Aorta (tissue), 5 donors: ENCODE measurements at regions not wholly inside any gene's neighbourhood (a gene's known extent, or its start where the extent isn't known, plus 50 kb on each side); places are given as distances from the start of the nearest gene placed in this dataset.

Source experiments
- ATAC-seq: fragments of 200-7000 bp; cut with Tn5 transposase; one replicate; pipeline ENCODE4 v1.9.1; 2022; ENCODE audit warnings: moderate library complexity; ENCODE audit not compliant: low FRiP score
- DNase-seq, 2 donors: peaks; one replicate each; pipeline ENCODE4 v3.0.0-alpha.2; 2020
- H3K27ac ChIP-seq, 2 donors: one replicate each; pipeline ENCODE4 v1.5.1; 2013; ENCODE audit warnings: low read length in 2 of 2, mild to moderate bottlenecking in 2 of 2, moderate library complexity in 2 of 2, control low read depth in 1 of 2, inconsistent platforms in 1 of 2, low read depth in 1 of 2
- H3K27me3 ChIP-seq, 2 donors: one replicate each; pipeline ENCODE4 v1.6.1; 2013; ENCODE audit warnings: control low read depth in 1 of 2, low read length in 1 of 2, mild to moderate bottlenecking in 1 of 2, moderate library complexity in 1 of 2; ENCODE audit not compliant: insufficient read depth in 2 of 2, control insufficient read depth in 1 of 2
- H3K36me3 ChIP-seq, 2 donors: one replicate each; pipeline ENCODE4 v1.6.1; 2013; ENCODE audit warnings: control low read depth in 1 of 2, low read length in 1 of 2, mild to moderate bottlenecking in 1 of 2; ENCODE audit not compliant: insufficient read depth in 2 of 2, control insufficient read depth in 1 of 2
- H3K4me1 ChIP-seq, 2 donors: one replicate each; pipeline ENCODE4 v1.6.1; 2013; ENCODE audit warnings: low read length in 2 of 2, control low read depth in 1 of 2, mild to moderate bottlenecking in 1 of 2, moderate library complexity in 1 of 2; ENCODE audit not compliant: insufficient read depth in 2 of 2, control insufficient read depth in 1 of 2
- H3K4me3 ChIP-seq, 2 donors: one replicate each; pipeline ENCODE4 v1.5.1; 2013; ENCODE audit warnings: low read length in 2 of 2, control low read depth in 1 of 2, mild to moderate bottlenecking in 1 of 2
- H3K9me3 ChIP-seq: one replicate; pipeline ENCODE4 v1.6.1; 2013; ENCODE audit warnings: mild to moderate bottlenecking, low read length; ENCODE audit not compliant: control insufficient read depth
- WGBS, 2 donors: extraction: QIAGEN DNeasy Blood & Tissue Kit; methylation state at CpG; one replicate each; pipeline ENCODE4 v1.1.7; 2013; 5-methylcytosine and 5-hydroxymethylcytosine counted together
- intact Hi-C, 2 donors: fragments of 100-400 bp; cut with DNase I; formaldehyde crosslinking; loops; one replicate each; pipeline versions ENCODE4 v1.14.2 to v1.15.0; 2022
- donor health status: healthy with polysubstance abuse.
- donor health status: Bipolar disorder and iron deficiency.
- donor health status: DM: no; HTN: no; CAD: no.
- donor health status: DM: no; HTN: no; CAD: no.
- donor health status: DM: yes; HTN: yes; CAD: no.

- Histone ChIP-seq H3K4me3 (no peak overlapping the region), H3K27me3 (no peaks in the 10 kb centered on the region), H3K4me1 (no peaks in the 10 kb centered on the region), H3K9me3 (no peaks in the 10 kb centered on the region), H3K36me3 (no peaks in the 10 kb centered on the region), H3K27ac (no peak overlapping the region)
- WGBS, 2 donors = 43 to 50% methylated on average over 4 of the region's 4 CpGs
- ATAC-seq (no peak), DNase-seq (no peak)
- intact Hi-C loops = no loop called here
Observed at GRCh38 chr9:22893196-22893843, 446.7 kb downstream of the DMRTA1 start.

- Histone ChIP-seq H3K9me3 (no peaks in the 10 kb centered on the region), H3K27me3 (no peaks in the 10 kb centered on the region), H3K27ac (no peak overlapping the region), H3K4me1 (no peaks in the 10 kb centered on the region), H3K36me3 (no peaks in the 10 kb centered on the region), H3K4me3 (no peak overlapping the region)
- ATAC-seq (no peak), DNase-seq (no peak)
- WGBS, 2 donors = 54 to 57% methylated on average over 4 of the region's 4 CpGs
- intact Hi-C loops = no loop called here
Observed at GRCh38 chr9:22898591-22898990, 452.0 kb downstream of the DMRTA1 start.

GRCh38 chr9:22911632-22912031 is 465.0 kb downstream of the DMRTA1 start:
- ATAC-seq (no peak), DNase-seq (no peak)
- Histone ChIP-seq H3K4me1 (no peaks in the 10 kb centered on the region), H3K9me3 (no peaks in the 10 kb centered on the region), H3K27me3 (no peaks in the 10 kb centered on the region), H3K4me3 (no peak overlapping the region), H3K36me3 (no peaks in the 10 kb centered on the region), H3K27ac (no peak overlapping the region)
- WGBS, 2 donors = 65 to 85% methylated on average over 1 of the region's 1 CpG
- intact Hi-C loops = no loop called here

- intact Hi-C loops = no loop called here
- H3K36me3 ChIP-seq = no peaks in the 10 kb centered on the region
- DNase-seq = no peak
- no peak overlapping the region for H3K27ac ChIP-seq
- H3K27me3 ChIP-seq = no peaks in the 10 kb centered on the region
- 57% methylated on average over 4 of the region's 4 CpGs for WGBS, 2 donors
- H3K9me3 ChIP-seq = no peaks in the 10 kb centered on the region
- no peaks in the 10 kb centered on the region for H3K4me1 ChIP-seq
- no peak for ATAC-seq
- no peak overlapping the region for H3K4me3 ChIP-seq
Observed at GRCh38 chr9:22913026-22913425, 466.4 kb downstream of the DMRTA1 start.

GRCh38 chr9:22913518-22913917 is 466.9 kb downstream of the DMRTA1 start:
- WGBS, 2 donors = 58 to 72% methylated on average over 4 of the region's 4 CpGs
- DNase-seq = no peak
- H3K9me3 ChIP-seq = no peaks in the 10 kb centered on the region
- H3K36me3 ChIP-seq = no peaks in the 10 kb centered on the region
- no peak overlapping the region for H3K27ac ChIP-seq
- H3K4me3 ChIP-seq = no peak overlapping the region
- ATAC-seq = no peak
- intact Hi-C loops = no loop called here
- no peaks in the 10 kb centered on the region for H3K4me1 ChIP-seq
- no peaks in the 10 kb centered on the region for H3K27me3 ChIP-seq

- Histone ChIP-seq H3K4me1 (no peaks in the 10 kb centered on the region), H3K27me3 (no peaks in the 10 kb centered on the region), H3K4me3 (no peak overlapping the region), H3K36me3 (no peaks in the 10 kb centered on the region), H3K27ac (no peak overlapping the region), H3K9me3 (no peaks in the 10 kb centered on the region)
- 71 to 79% methylated on average over 2 of the region's 2 CpGs for WGBS, 2 donors
- no peak for ATAC-seq
- intact Hi-C loops = no loop called here
- DNase-seq = no peak
Observed at GRCh38 chr9:22916148-22916547, 469.5 kb downstream of the DMRTA1 start.

GRCh38 chr9:22919423-22919822 is 472.8 kb downstream of the DMRTA1 start:
- Histone ChIP-seq H3K36me3 (no peaks in the 10 kb centered on the region), H3K9me3 (peaks cover 2% of the 10 kb centered on the region), H3K4me3 (no peak overlapping the region), H3K27ac (no peak overlapping the region), H3K27me3 (no peaks in the 10 kb centered on the region), H3K4me1 (no peaks in the 10 kb centered on the region)
- ATAC-seq (no peak), DNase-seq (no peak)
- 54 to 62% methylated on average over 1 of the region's 1 CpG for WGBS, 2 donors
- intact Hi-C loops = no loop called here

- peaks cover 2% of the 10 kb centered on the region for H3K9me3 ChIP-seq
- H3K27me3 ChIP-seq = no peaks in the 10 kb centered on the region
- 67 to 68% methylated on average over 3 of the region's 3 CpGs for WGBS, 2 donors
- intact Hi-C loops = no loop called here
- no peak overlapping the region for H3K27ac ChIP-seq
- H3K4me3 ChIP-seq = no peak overlapping the region
- no peaks in the 10 kb centered on the region for H3K4me1 ChIP-seq
- ATAC-seq (no peak), DNase-seq (no peak)
- H3K36me3 ChIP-seq = no peaks in the 10 kb centered on the region
Observed at GRCh38 chr9:22921742-22922141, 475.1 kb downstream of the DMRTA1 start.

- no peaks in the 10 kb centered on the region for H3K27me3 ChIP-seq
- intact Hi-C loops = no loop called here
- H3K4me3 ChIP-seq = no peak overlapping the region
- no peak for ATAC-seq
- DNase-seq = no peak
- no peaks in the 10 kb centered on the region for H3K36me3 ChIP-seq
- 66 to 69% methylated on average over 4 of the region's 4 CpGs for WGBS, 2 donors
- H3K4me1 ChIP-seq = no peaks in the 10 kb centered on the region
- H3K27ac ChIP-seq = no peak overlapping the region
- peaks cover 2% of the 10 kb centered on the region for H3K9me3 ChIP-seq
Observed at GRCh38 chr9:22922222-22922621, 475.6 kb downstream of the DMRTA1 start.
